ENCODE measurements at regions not wholly inside any gene's neighbourhood (a gene's known extent, or its start where the extent isn't known, plus 50 kb on each side); places are given as distances from the start of the nearest gene placed in this dataset.

- H3K9me3 ChIP-seq (ENCODE audit: low read length), result no peaks in the 10 kb centered on the region
- H3K9ac ChIP-seq (ENCODE audit: low read length), result no peak overlapping the region
- H3K36me3 ChIP-seq (ENCODE audit: insufficient read depth, low read length), result no peaks in the 10 kb centered on the region
- no peak overlapping the region for H2AFZ ChIP-seq (ENCODE audit: low read depth, low read length)
- no peaks in the 10 kb centered on the region for H3F3A ChIP-seq (ENCODE audit: insufficient read depth, low read length, poor library complexity, severe bottlenecking)
- no peak overlapping the region for H3K4me2 ChIP-seq (ENCODE audit: low read length)
- no peaks in the 10 kb centered on the region for H4K20me1 ChIP-seq (ENCODE audit: insufficient read depth)
- H3K27ac ChIP-seq (ENCODE audit: low read length), result no peak overlapping the region
- H3K27me3 ChIP-seq (ENCODE audit: insufficient read depth, low read depth, low read length), result no peaks in the 10 kb centered on the region
- H3K79me2 ChIP-seq (replicated peaks; ENCODE audit: insufficient read depth, low read length), result no peaks in the 10 kb centered on the region
- H3K4me3 ChIP-seq (ENCODE audit: low read length), result no peak overlapping the region
- H3K9me2 ChIP-seq (ENCODE audit: insufficient read depth, low read length), result no peaks in the 10 kb centered on the region
- TF ChIP-seq EP300 (conservative IDR thresholded peaks at IDR 0.05; ENCODE audit: poor library complexity, severe bottlenecking), result no peak
- TF ChIP-seq TAF1 (IDR thresholded peaks at IDR 0.05; ENCODE audit: low read depth), result no peak
- TF ChIP-seq REST (IDR thresholded peaks at IDR 0.05; ENCODE audit: borderline replicate concordance), result no peak
- no peak for TF ChIP-seq RAD21 (conservative IDR thresholded peaks at IDR 0.05)
- no peak for TF ChIP-seq MXI1 (conservative IDR thresholded peaks at IDR 0.05; ENCODE audit: poor library complexity, severe bottlenecking)
- TF ChIP-seq EZH2 (IDR thresholded peaks at IDR 0.05; ENCODE audit: borderline replicate concordance, insufficient read depth, low read length, poor library complexity, severe bottlenecking), result no peak
- no peak for TF ChIP-seq SMC3 (conservative IDR thresholded peaks at IDR 0.05; ENCODE audit: poor library complexity)
- TF ChIP-seq CTCF (IDR thresholded peaks at IDR 0.05; ENCODE audit: poor library complexity, severe bottlenecking), result no peak
- no peak for TF ChIP-seq POLR2AphosphoS5 (IDR thresholded peaks at IDR 0.05)
Observed at GRCh38 chr14:39781466-39781865, 349.2 kb upstream of the FBXO33 start.

- Histone ChIP-seq H3F3A (ENCODE audit: insufficient read depth, low read length, poor library complexity, severe bottlenecking) (no peaks in the 10 kb centered on the region), H3K4me2 (ENCODE audit: low read length) (no peak overlapping the region), H3K9ac (ENCODE audit: low read length) (no peak overlapping the region), H3K4me3 (ENCODE audit: low read length) (no peak overlapping the region), H3K36me3 (ENCODE audit: insufficient read depth, low read length) (no peaks in the 10 kb centered on the region), H3K79me2 (replicated peaks; ENCODE audit: insufficient read depth, low read length) (no peaks in the 10 kb centered on the region), H4K20me1 (ENCODE audit: insufficient read depth) (no peaks in the 10 kb centered on the region), H3K9me2 (ENCODE audit: insufficient read depth, low read length) (no peaks in the 10 kb centered on the region), H3K9me3 (ENCODE audit: low read length) (no peaks in the 10 kb centered on the region), H3K27ac (ENCODE audit: low read length) (no peak overlapping the region), H2AFZ (ENCODE audit: low read depth, low read length) (no peak overlapping the region), H3K27me3 (ENCODE audit: insufficient read depth, low read depth, low read length) (no peaks in the 10 kb centered on the region)
- TF ChIP-seq EP300 (conservative IDR thresholded peaks at IDR 0.05; ENCODE audit: poor library complexity, severe bottlenecking) (no peak), REST (IDR thresholded peaks at IDR 0.05; ENCODE audit: borderline replicate concordance) (no peak), CTCF (IDR thresholded peaks at IDR 0.05; ENCODE audit: poor library complexity, severe bottlenecking) (no peak), RAD21 (conservative IDR thresholded peaks at IDR 0.05) (no peak), EZH2 (IDR thresholded peaks at IDR 0.05; ENCODE audit: borderline replicate concordance, insufficient read depth, low read length, poor library complexity, severe bottlenecking) (no peak), SMC3 (conservative IDR thresholded peaks at IDR 0.05; ENCODE audit: poor library complexity) (no peak), POLR2AphosphoS5 (IDR thresholded peaks at IDR 0.05) (no peak), MXI1 (conservative IDR thresholded peaks at IDR 0.05; ENCODE audit: poor library complexity, severe bottlenecking) (no peak), TAF1 (IDR thresholded peaks at IDR 0.05; ENCODE audit: low read depth) (no peak)
Observed at GRCh38 chr14:39773387-39774126, 341.3 kb upstream of the FBXO33 start.

All from neural cell (in vitro differentiated cells).